Activated CD4-positive, alpha-beta memory T cell treated with anti-CD3 and anti-CD28 coated beads, Interleukin-2, amount 10 ng/mL, durations not matched to agents 7 days and 5 days (primary cell): ENCODE measurements at regions not wholly inside any gene's neighbourhood (a gene's known extent, or its start where the extent isn't known, plus 50 kb on each side); places are given as distances from the start of the nearest gene placed in this dataset.
"Not testable (repeated sequence)": the region's sequence is repeated elsewhere in the genome, so short reads cannot be mapped to it uniquely, and the experiment has no call there.

Experiments
- CTCF ChIA-PET: fragments of 350-600 bp; sonication (Branson Sonifier 250); formaldehyde crosslinking; loops from one replicate; lab custom pipeline; 2021; ENCODE audit warnings: antibody characterized with exemption, inconsistent platforms; lab: Charles Lee
- POLR2A ChIA-PET: fragments of 350-600 bp; sonication (Branson Sonifier 250); formaldehyde crosslinking; loops from one replicate; lab custom pipeline; 2021; ENCODE audit warnings: antibody characterized with exemption; lab: Charles Lee
- DNase-seq: peaks from one replicate; pipeline ENCODE4 v3.0.0-alpha.2; 2020
- H3K27ac Mint-ChIP-seq: one replicate; pipeline ENCODE4 v1.8.0; 2021; ENCODE audit warnings: mild to moderate bottlenecking, mixed read lengths
- H3K27me3 Mint-ChIP-seq: one replicate; pipeline ENCODE4 v1.8.0; 2021; ENCODE audit warnings: mixed read lengths
- H3K36me3 Mint-ChIP-seq: one replicate; pipeline ENCODE4 v1.8.0; 2021; ENCODE audit warnings: low read depth, mixed read lengths
- H3K4me1 Mint-ChIP-seq: one replicate; pipeline ENCODE4 v1.8.0; 2021; ENCODE audit warnings: mixed read lengths
- H3K4me3 Mint-ChIP-seq: one replicate; pipeline ENCODE4 v1.8.0; 2021; ENCODE audit warnings: mild to moderate bottlenecking, mixed read lengths
- H3K9me3 Mint-ChIP-seq: one replicate; pipeline ENCODE4 v1.8.0; 2021; ENCODE audit warnings: mixed read lengths

DNA sequence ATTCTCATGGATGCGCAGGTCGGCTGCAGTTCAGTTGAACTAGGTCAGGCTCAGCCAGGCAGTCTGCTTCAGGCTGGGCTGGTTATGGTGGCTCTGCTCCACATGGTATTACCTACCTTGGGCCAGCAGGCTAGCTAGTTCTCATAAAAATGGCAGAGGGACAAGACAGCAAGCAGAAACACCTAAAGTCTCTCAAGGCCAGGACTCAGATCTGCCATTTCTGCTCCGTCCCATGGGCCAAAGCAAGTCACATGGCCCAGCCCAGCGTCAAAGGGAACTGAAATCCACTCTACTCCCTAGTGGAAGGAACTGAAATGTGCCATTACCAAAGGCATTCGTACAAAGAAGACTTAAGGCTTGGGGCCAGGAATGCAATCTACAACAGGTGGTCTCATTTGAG lies 160.0 kb downstream of the TMEM132E start:
- CTCF ChIA-PET, result no interaction called here

DNA sequence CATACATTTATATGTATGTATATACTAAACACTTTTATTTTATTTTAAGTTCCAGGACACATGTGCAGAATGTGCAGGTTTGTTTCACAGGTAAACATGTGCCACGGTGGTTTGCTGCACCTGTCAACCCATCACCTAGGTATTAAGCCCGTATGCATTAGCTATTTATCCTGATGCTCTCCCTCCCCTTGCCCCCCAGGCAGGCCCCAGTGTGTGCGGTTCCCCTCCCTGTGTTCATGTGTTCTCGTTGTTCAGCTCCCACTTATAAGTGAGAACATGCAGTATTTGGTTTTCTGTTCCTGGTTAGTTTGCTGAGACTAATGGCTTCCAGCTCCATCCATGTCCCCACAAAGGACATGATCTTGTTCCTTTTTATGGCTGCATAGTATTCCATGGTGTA lies 158.3 kb downstream of the TMEM132E start:
- POLR2A ChIA-PET, H3K27me3 Mint-ChIP-seq, H3K4me3 Mint-ChIP-seq, H3K36me3 Mint-ChIP-seq, H3K4me1 Mint-ChIP-seq, H3K9me3 Mint-ChIP-seq, DNase-seq, H3K27ac Mint-ChIP-seq, CTCF ChIA-PET: not testable (repeated sequence)

More for the DNA sequence above, 160.0 kb downstream of the TMEM132E start:
- POLR2A ChIA-PET, result no interaction called here
- H3K9me3 Mint-ChIP-seq, result no peaks in the 10 kb centered on the region
- H3K27ac Mint-ChIP-seq, result no peak overlapping the region
- no peaks in the 10 kb centered on the region for H3K36me3 Mint-ChIP-seq
- peaks cover 13% of the 10 kb centered on the region for H3K27me3 Mint-ChIP-seq
- H3K4me1 Mint-ChIP-seq, result no peaks in the 10 kb centered on the region
- H3K4me3 Mint-ChIP-seq, result no peak overlapping the region
- DNase-seq, result no peak

DNA sequence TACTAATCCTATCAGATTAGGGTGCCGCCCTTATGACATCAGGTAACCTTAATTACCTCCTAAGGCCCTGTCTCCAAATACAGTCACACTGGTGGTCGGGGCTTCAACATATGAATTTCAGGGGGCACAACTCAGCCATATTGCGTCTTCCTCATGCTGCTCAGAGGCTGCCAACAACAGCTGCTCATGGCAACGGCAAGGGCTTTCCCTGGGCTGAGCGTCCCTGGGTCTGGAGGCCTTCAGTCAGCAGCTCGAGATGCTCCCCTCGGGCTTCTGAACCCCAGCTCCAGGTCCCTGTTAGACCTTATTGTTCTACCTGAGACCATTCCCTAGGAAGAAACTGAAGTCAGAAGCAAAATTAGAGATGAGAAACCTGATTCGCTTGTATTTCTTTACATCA lies 157.2 kb downstream of the TMEM132E start:
- ChIA-PET CTCF (no interaction called here), POLR2A (no interaction called here)
- no peak for DNase-seq
- H3K27me3 Mint-ChIP-seq, result peaks cover 6% of the 10 kb centered on the region
- H3K27ac Mint-ChIP-seq, result no peak overlapping the region
- no peaks in the 10 kb centered on the region for H3K9me3 Mint-ChIP-seq
- no peaks in the 10 kb centered on the region for H3K4me1 Mint-ChIP-seq
- H3K4me3 Mint-ChIP-seq, result no peak overlapping the region
- H3K36me3 Mint-ChIP-seq, result no peaks in the 10 kb centered on the region

DNA sequence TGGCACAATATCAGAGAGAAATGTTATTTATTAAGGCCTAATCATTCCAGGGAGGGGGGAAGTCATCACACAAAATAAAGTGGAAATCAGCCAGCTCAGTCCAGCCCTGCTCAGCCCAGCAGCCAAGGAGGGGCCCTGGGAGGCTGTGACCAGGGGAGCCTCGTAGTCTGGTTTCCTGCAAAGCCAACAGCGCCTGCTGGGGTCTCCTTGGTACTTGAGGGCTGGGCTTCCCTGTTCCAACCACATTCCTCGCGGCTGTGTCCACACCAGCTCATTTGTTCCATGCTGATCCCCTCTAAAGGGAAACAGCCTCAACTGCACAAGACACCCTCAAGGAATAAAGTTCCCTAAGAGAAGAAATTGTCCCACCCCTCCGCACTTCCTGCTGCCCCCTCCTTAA lies 154.0 kb downstream of the TMEM132E start:
- CTCF ChIA-PET, result no interaction called here
- Mint-ChIP-seq H3K36me3 (no peaks in the 10 kb centered on the region), H3K27me3 (peaks cover 6% of the 10 kb centered on the region), H3K27ac (no peak overlapping the region), H3K9me3 (no peaks in the 10 kb centered on the region), H3K4me1 (no peaks in the 10 kb centered on the region), H3K4me3 (no peak overlapping the region)
- POLR2A ChIA-PET, result no interaction called here
- no peak for DNase-seq

DNA sequence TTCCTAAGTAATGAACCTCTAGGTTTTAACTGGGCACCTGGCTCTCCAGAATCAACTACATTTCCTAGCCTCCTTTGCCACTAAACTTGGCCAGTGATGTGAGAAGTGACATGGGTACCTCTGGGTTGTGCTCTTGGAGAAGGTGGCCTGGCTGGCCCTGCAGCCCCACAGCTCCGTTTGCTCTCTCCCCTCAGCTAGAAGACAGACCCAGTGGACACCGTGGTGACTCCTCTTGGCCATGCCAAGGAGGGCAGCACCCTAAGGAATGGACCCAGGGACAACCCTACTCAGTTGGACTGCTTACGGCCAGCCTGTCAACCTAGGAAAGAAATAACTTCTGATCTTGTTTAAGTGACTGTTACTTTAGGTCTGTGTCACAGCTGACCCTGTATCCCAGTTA lies 151.4 kb downstream of the TMEM132E start:
- CTCF ChIA-PET, result no interaction called here
- H3K27ac Mint-ChIP-seq, result no peak overlapping the region

DNA sequence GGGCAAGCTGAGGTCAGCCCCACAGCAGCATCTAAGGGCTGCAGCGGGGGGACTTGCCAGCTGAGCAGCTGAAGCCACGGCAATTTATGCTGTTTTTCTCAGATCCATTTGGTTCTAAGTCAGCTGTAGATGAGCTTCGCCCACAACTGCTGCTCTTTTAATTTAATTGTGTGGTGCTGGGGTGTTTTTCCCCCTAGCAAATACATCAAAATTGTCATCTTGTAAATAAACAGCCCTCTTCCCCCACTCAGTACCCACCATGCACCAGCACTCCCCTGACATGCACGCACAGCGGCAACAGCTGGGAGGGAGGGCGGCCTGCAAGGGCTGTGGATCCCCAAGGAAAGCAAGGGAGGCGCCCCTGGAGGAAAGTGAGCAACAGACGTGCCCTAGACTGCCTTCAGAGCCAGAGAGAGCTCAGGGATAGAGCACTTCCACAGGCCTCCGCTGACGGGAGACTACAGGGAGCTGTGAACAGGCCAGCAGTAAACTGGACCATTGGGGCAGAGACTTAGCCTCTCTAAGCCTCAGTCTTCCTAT lies 149.5 kb downstream of the TMEM132E start:
- Mint-ChIP-seq H3K9me3 (no peaks in the 10 kb centered on the region), H3K27me3 (peaks cover 7% of the 10 kb centered on the region), H3K4me1 (no peaks in the 10 kb centered on the region), H3K4me3 (no peak overlapping the region), H3K27ac (no peak overlapping the region), H3K36me3 (no peaks in the 10 kb centered on the region)
- ChIA-PET CTCF (no interaction called here), POLR2A (no interaction called here)
- no peak for DNase-seq

More for the DNA sequence above, 151.4 kb downstream of the TMEM132E start:
- POLR2A ChIA-PET, result no interaction called here
- no peaks in the 10 kb centered on the region for H3K9me3 Mint-ChIP-seq
- no peak for DNase-seq
- H3K36me3 Mint-ChIP-seq, result no peaks in the 10 kb centered on the region
- H3K27me3 Mint-ChIP-seq, result no peaks in the 10 kb centered on the region
- no peak overlapping the region for H3K4me3 Mint-ChIP-seq
- no peaks in the 10 kb centered on the region for H3K4me1 Mint-ChIP-seq

DNA sequence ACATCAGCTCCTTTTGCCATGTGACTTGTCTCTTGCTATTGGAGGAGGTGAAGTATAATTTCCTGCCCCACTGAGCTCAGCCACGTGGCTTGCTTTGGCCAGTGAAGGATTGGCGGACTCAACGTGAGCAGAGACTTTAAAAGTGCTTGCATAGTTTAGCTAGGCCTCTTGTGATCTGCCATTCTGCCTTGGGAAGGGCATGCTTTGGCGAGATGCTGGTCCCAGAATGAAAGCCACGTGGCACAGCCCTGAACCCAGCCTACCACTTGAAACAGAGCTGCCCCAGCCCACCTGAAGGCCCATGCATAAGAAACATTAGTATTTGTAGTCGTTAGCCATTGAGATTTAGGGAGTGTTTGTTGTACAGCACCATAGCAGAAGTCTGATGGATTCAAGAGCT lies 148.2 kb downstream of the TMEM132E start:
- Mint-ChIP-seq H3K27me3 (peaks cover 7% of the 10 kb centered on the region), H3K9me3 (no peaks in the 10 kb centered on the region), H3K36me3 (no peaks in the 10 kb centered on the region), H3K27ac (no peak overlapping the region), H3K4me1 (no peaks in the 10 kb centered on the region), H3K4me3 (no peak overlapping the region)
- POLR2A ChIA-PET, result no interaction called here
- CTCF ChIA-PET, result no interaction called here
- no peak for DNase-seq

DNA sequence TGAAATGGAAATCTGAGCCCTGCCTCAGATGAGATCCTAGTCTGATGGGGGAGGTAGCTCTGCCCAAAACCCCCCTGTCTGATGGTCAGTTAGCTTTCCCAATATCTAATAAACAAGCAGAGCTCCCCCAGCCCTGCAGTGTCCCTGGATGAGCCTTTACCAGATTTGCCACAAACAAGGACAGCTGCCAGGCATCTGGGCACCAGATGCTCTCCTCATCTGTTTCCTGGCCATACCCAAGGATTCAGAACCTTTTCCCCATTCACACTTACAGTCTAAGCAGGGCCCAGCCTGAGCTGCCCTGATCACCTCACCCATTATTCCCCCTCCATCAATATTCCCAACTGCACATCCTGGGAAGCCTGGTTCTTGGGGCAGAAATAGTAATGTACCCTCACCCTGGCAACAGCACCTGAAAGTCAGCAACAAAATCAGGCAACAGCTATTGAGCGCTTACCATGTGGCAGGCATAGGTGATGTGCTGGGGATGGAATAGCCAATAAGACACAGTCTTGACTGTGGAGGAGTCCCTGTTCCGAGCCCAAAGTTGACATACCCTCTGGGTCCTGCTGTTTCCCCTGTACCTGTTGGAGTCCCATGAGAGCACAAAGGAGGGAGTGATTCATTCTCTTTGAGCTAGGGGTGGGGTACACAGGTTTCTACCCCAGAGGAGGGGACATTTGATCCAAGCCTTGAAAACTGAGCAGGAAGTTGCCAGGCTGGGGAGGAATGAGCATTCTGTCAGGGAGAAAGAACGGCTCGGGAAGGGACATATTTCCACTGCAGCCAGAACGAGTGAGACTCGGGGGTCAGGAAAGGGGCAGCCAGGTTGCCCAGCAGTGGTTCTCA lies 147.4 kb downstream of the TMEM132E start:
- ChIA-PET CTCF (interaction anchor here (0.6 kb wide), 1 partner anchor 1863 kb away, joined by 6 read pairs; no protein-coding TSS in a partner anchor), POLR2A (no interaction called here)
- peaks cover 7% of the 10 kb centered on the region for H3K27me3 Mint-ChIP-seq
- no peaks in the 10 kb centered on the region for H3K9me3 Mint-ChIP-seq
- H3K4me3 Mint-ChIP-seq, result no peak overlapping the region
- no peaks in the 10 kb centered on the region for H3K36me3 Mint-ChIP-seq
- no peaks in the 10 kb centered on the region for H3K4me1 Mint-ChIP-seq
- no peak overlapping the region for H3K27ac Mint-ChIP-seq
- DNase-seq, result no peak

DNA sequence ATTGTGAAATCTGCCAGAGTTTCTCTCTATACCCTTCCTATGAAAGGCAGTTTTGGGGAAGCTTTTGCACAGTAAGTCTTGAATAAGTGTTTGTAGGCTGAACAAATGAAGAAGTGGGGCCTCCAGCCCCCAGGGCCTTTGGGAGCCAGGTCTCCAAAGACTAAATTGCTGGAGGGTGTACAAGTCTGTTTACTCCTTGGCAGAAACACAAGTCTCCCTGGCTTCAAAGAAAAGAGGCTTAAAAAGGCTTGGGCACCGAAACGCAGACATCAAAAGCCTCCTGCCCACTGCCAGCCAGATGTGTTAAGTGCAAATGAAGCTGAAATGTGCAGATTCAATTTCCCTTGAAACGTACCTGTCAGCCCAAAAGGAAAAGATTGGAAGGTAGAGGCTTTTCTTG lies 146.3 kb downstream of the TMEM132E start:
- ChIA-PET CTCF (interaction anchor here (0.7 kb wide), 1 partner anchor 227 kb away, joined by 4 read pairs; no protein-coding TSS in a partner anchor), POLR2A (no interaction called here)
- no peaks in the 10 kb centered on the region for H3K9me3 Mint-ChIP-seq
- peaks cover 7% of the 10 kb centered on the region for H3K27me3 Mint-ChIP-seq
- no peak for DNase-seq
- no peak overlapping the region for H3K4me3 Mint-ChIP-seq
- no peaks in the 10 kb centered on the region for H3K4me1 Mint-ChIP-seq
- no peak overlapping the region for H3K27ac Mint-ChIP-seq
- no peaks in the 10 kb centered on the region for H3K36me3 Mint-ChIP-seq

DNA sequence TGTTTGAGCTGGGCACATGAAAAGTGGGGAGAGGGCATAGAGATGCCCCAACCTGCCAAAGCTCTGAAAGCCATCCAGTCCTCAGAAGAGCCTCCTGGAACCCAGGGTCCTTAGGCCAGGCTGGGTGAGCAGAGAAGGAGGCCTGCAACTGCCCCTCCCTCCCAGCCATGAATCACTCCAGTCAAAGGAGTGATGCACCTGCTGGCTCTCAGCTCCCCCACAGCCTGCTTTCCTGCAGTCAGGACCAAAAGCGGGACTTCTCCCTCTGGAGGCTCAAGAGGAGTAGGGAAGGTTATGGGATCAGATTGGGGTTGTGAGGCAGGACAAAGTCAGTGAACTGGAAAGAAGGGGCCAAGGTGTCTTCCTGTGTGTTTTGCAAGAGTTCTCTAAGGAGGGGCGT lies 145.6 kb downstream of the TMEM132E start:
- POLR2A ChIA-PET, result no interaction called here
- no peak overlapping the region for H3K4me3 Mint-ChIP-seq
- CTCF ChIA-PET, result no interaction called here
- no peak for DNase-seq
- H3K27me3 Mint-ChIP-seq, result peaks cover 10% of the 10 kb centered on the region
- no peak overlapping the region for H3K27ac Mint-ChIP-seq
- no peaks in the 10 kb centered on the region for H3K9me3 Mint-ChIP-seq
- no peaks in the 10 kb centered on the region for H3K4me1 Mint-ChIP-seq
- no peaks in the 10 kb centered on the region for H3K36me3 Mint-ChIP-seq

DNA sequence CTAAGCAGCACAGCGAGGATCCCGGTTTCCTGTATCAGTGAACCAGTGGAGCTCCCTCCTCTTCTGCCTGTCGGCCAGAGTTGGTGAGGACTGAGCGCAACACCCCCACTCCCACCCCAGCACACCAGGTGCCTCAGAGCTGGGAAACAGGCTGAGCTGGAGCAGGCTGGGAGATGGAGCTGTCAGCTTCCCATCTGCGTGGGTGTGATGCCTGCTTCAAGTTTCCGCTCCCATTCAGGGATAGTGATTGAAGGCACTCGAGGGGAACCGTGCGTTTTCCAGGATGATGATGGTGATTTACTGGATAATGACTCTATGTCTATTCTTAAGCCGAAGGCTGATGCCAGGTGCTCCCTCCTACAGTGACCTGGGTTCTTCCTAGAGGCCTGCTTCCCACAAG lies 144.5 kb downstream of the TMEM132E start:
- POLR2A ChIA-PET, result no interaction called here
- no peak for DNase-seq
- no peak overlapping the region for H3K4me3 Mint-ChIP-seq

DNA sequence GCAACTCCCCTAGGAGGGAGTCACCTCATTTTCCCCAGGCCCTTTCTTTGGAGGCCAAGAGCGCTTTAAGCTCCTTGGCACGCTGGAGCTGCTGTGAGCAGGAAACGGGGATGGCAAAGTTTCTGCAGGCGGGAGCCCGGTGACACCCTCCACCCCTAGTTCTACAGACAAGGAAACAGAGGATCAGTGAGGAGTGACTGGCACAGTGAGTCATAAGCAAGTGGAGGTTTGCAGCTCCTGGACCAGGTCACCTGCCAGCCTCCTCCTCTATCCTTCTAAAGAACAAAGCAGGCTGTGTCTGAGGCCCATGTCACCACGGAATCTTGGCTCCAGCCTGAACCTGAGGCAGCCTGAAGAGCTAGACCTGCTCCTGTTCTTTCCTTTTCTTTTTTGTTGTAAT lies 141.9 kb downstream of the TMEM132E start:
- Mint-ChIP-seq H3K36me3 (no peaks in the 10 kb centered on the region), H3K27me3 (peaks cover 13% of the 10 kb centered on the region), H3K4me1 (no peaks in the 10 kb centered on the region), H3K9me3 (no peaks in the 10 kb centered on the region), H3K4me3 (no peak overlapping the region), H3K27ac (no peak overlapping the region)
- CTCF ChIA-PET, result no interaction called here
- POLR2A ChIA-PET, result no interaction called here
- no peak for DNase-seq

More for the DNA sequence above, 144.5 kb downstream of the TMEM132E start:
- Mint-ChIP-seq H3K27ac (no peak overlapping the region), H3K4me1 (no peaks in the 10 kb centered on the region), H3K9me3 (no peaks in the 10 kb centered on the region), H3K27me3 (peaks cover 10% of the 10 kb centered on the region), H3K36me3 (no peaks in the 10 kb centered on the region)
- CTCF ChIA-PET, result no interaction called here

DNA sequence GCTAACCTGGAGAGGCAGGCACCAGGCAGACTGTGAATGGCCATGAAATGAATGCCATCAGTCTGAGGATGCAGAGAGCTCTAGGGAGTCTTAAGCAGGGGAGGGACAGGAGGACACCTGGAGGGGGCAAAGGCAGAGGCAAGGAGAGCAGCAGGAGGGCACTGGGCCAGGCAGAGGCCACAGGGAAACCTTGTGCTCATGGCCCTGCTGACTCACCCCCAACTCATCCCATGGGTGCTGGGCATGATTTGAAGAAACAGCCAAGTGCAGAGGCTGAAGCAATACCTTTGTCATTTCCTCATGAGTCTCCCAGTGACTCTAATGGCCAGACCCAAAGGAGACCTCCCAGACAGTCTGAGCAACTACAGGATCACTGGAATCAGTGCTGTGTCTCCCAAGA lies 141.4 kb downstream of the TMEM132E start:
- peaks cover 13% of the 10 kb centered on the region for H3K27me3 Mint-ChIP-seq
- POLR2A ChIA-PET, result no interaction called here
- H3K9me3 Mint-ChIP-seq, result no peaks in the 10 kb centered on the region
- no peak for DNase-seq
- no peak overlapping the region for H3K27ac Mint-ChIP-seq
- H3K4me3 Mint-ChIP-seq, result no peak overlapping the region
- H3K4me1 Mint-ChIP-seq, result no peaks in the 10 kb centered on the region
- H3K36me3 Mint-ChIP-seq, result no peaks in the 10 kb centered on the region
- CTCF ChIA-PET, result no interaction called here

DNA sequence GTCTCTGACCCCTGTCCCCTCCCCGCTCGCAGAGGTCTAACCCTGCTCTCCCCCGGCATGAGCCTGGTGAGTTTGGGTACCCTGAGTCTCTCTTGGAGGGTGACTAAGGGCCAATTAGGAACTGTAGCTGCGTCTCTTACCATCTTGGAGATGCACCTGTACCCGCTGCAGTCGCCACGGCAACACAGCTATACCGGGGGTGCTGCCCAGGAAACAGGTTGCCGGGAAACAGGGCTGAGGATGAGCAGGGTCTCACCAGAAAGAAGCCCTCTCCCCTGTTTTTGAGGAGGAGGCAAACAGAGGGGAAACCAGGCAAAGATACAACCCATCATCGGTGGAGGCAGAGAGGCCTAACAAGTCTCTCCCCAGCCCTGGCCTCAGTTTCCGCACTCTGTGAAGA lies 140.2 kb downstream of the TMEM132E start:
- Mint-ChIP-seq H3K27ac (no peak overlapping the region), H3K9me3 (no peaks in the 10 kb centered on the region), H3K27me3 (peaks cover 7% of the 10 kb centered on the region), H3K4me1 (no peaks in the 10 kb centered on the region), H3K4me3 (no peak overlapping the region), H3K36me3 (no peaks in the 10 kb centered on the region)
- ChIA-PET POLR2A (no interaction called here), CTCF (no interaction called here)
- no peak for DNase-seq
